Uterus (tissue), 3 donors: ENCODE measurements at regions not wholly inside any gene's neighbourhood (a gene's known extent, or its start where the extent isn't known, plus 50 kb on each side); places are given as distances from the start of the nearest gene placed in this dataset.

Experiments used
- DNase-seq, 2 donors: peaks; one replicate each; pipeline ENCODE4 v3.0.0-alpha.2; 2019 to 2020
- H3K27ac ChIP-seq, 2 donors: fragments of 200-600 bp; sonication (generic); 1 replicate in 1 of 2; 2 replicates in 1 of 2; pipeline ENCODE4 v1.5.1; 2016 to 2018
- H3K27me3 ChIP-seq, 2 donors: fragments of 200-600 bp; sonication (generic); one replicate each; pipeline ENCODE4 v1.5.1; 2018 to 2019; ENCODE audit warnings: control low read depth in 1 of 2
- H3K36me3 ChIP-seq, 2 donors: fragments of 200-600 bp; sonication (generic); one replicate each; pipeline ENCODE4 v1.5.1; 2019; ENCODE audit warnings: control low read depth in 1 of 2
- H3K4me1 ChIP-seq, 2 donors: fragments of 200-600 bp; sonication (generic); one replicate each; pipeline ENCODE4 v1.5.1; 2018 to 2019; ENCODE audit warnings: control low read depth in 1 of 2
- H3K4me3 ChIP-seq, 2 donors: fragments of 200-600 bp; sonication (generic); 1 replicate in 1 of 2; 2 replicates in 1 of 2; pipeline ENCODE4 v1.5.1; 2018 to 2019; ENCODE audit warnings: mild to moderate bottlenecking in 1 of 2
- H3K9me3 ChIP-seq, 2 donors: fragments of 200-600 bp; sonication (generic); one replicate each; pipeline ENCODE4 v1.5.1; 2019; ENCODE audit warnings: control low read depth in 1 of 2
- POLR2A ChIP-seq, 2 donors: fragments of 450-650 bp; IDR thresholded peaks; one replicate each; pipeline ENCODE4 v1.6.1; 2016; ENCODE audit warnings: antibody characterized with exemption in 2 of 2, mild to moderate bottlenecking in 1 of 2, moderate library complexity in 1 of 2
- intact Hi-C: fragments of 100-400 bp; cut with DNase I; formaldehyde crosslinking; loops from one replicate; pipeline ENCODE4 v1.15.1; 2023; ENCODE audit warnings: low total_unique reads
- TF ChIP-seq, protein P1 (sequence below), 4 experiments: fragments of 200-600 bp in 2 of 4; fragments of 450-650 bp in 2 of 4; sonication (generic) in 2 of 4; IDR thresholded peaks; one replicate each; pipeline ENCODE4 v1.5.1; 2016 to 2019; ENCODE audit warnings: antibody characterized with exemption in 4 of 4, mild to moderate bottlenecking in 2 of 4, moderate library complexity in 1 of 4
- donor health status: DM: yes; HTN: yes; CAD: no.

DNA sequence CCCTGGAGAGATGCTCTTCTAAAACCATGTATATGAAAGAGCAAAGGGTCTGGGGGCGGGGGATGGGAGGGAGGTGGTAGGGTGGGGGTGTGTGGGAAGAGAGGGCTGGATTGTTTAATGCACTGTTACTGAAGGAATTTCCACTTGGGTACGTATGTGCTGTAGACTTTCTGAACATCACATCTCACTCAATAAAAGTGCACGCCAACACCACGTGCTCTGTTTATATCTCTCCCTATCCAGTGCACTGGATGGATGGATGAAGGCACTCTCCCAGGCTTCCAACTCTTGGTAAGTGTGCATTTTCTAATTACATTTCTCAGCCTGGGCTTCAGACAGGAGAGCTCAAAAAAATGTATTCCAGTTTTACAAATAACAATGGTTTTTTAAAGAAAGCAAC lies 184.3 kb upstream of the SIX2 start:
- DNase-seq, result no peak
- intact Hi-C loops, result no loop called here
- Histone ChIP-seq H3K4me1 (no peaks in the 10 kb centered on the region), H3K4me3 (no peak overlapping the region), H3K36me3 (no peaks in the 10 kb centered on the region), H3K9me3 (no peaks in the 10 kb centered on the region), H3K27me3 (no peaks in the 10 kb centered on the region), H3K27ac (no peak overlapping the region)
- TF ChIP-seq POLR2A (IDR thresholded peaks at IDR 0.05), result no peak
- TF ChIP-seq, protein P1, sequence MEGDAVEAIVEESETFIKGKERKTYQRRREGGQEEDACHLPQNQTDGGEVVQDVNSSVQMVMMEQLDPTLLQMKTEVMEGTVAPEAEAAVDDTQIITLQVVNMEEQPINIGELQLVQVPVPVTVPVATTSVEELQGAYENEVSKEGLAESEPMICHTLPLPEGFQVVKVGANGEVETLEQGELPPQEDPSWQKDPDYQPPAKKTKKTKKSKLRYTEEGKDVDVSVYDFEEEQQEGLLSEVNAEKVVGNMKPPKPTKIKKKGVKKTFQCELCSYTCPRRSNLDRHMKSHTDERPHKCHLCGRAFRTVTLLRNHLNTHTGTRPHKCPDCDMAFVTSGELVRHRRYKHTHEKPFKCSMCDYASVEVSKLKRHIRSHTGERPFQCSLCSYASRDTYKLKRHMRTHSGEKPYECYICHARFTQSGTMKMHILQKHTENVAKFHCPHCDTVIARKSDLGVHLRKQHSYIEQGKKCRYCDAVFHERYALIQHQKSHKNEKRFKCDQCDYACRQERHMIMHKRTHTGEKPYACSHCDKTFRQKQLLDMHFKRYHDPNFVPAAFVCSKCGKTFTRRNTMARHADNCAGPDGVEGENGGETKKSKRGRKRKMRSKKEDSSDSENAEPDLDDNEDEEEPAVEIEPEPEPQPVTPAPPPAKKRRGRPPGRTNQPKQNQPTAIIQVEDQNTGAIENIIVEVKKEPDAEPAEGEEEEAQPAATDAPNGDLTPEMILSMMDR (IDR thresholded peaks at IDR 0.05), result no peak

DNA sequence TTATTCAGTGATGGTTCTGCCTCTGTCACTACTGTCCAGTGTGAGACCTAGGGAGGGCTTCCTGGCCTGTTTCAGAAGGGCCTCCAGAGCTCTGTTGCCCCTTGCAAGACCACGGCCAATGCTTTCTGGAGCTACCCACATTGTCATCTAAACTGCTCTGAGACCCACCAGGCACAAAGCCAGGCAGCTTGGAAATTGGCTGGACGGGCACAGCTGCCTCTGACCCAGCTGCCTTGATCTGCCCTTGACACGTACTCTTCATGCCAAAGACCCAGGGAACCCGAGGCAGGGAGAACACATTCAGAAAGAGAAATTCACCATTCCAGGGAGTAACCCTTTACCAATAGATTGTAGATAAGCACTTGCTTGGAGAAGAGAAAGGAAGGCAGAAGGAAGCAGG lies 183.7 kb upstream of the SIX2 start:
- TF ChIP-seq POLR2A (IDR thresholded peaks at IDR 0.05), result no peak
- TF ChIP-seq, protein P1 (IDR thresholded peaks at IDR 0.05), result no peak

DNA sequence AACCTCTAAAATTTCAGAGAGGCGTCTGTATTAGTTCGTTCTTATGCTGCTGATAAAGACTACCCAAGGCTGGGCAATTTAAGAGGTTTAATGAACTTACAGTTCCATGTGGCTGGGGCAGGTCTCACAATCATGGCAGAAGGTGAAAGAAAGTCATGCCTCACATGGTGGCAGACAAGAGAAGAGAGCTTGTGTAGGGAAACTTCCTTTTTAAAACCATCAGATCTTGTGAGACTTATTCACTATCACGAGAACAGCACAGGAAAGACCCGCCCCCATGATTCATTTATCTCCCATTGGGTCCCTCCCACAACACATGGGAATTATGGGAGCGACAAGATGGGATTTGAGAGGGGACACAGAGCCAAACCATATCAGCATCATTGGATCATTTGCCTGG lies 183.2 kb upstream of the SIX2 start:
- no peak for DNase-seq
- Histone ChIP-seq H3K4me1 (no peaks in the 10 kb centered on the region), H3K4me3 (no peak overlapping the region), H3K9me3 (no peaks in the 10 kb centered on the region), H3K27me3 (no peaks in the 10 kb centered on the region), H3K36me3 (no peaks in the 10 kb centered on the region), H3K27ac (no peak overlapping the region)
- intact Hi-C loops, result no loop called here
- no peak for TF ChIP-seq POLR2A (IDR thresholded peaks at IDR 0.05)
- TF ChIP-seq, protein P1 (IDR thresholded peaks at IDR 0.05), result no peak

More for the DNA sequence above, 183.7 kb upstream of the SIX2 start:
- DNase-seq, result no peak
- Histone ChIP-seq H3K4me3 (no peak overlapping the region), H3K9me3 (no peaks in the 10 kb centered on the region), H3K27ac (no peak overlapping the region), H3K4me1 (no peaks in the 10 kb centered on the region), H3K36me3 (no peaks in the 10 kb centered on the region), H3K27me3 (no peaks in the 10 kb centered on the region)
- intact Hi-C loops, result no loop called here

DNA sequence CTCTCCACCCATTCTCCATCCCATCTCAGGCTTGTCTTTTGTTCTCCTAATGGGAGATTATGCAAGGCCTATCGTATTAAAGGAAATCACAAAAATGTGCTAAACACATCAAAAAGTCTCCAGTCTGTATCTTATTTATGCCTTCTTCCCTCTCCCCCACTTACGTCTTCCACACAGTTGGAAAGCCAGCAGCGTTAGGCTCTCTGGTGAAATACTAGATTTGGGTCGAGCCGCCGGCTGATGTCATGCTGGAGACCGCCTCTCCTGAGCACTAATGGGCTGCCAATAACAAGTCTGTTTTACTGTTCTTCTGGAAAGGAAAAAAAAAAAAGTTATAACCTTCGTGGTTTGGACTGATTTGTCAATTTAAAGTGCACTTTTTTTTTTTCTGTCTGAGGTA lies 182.7 kb upstream of the SIX2 start:
- H3K27ac ChIP-seq, result no peak overlapping the region
- H3K4me1 ChIP-seq, result no peaks in the 10 kb centered on the region
- DNase-seq, result peak; percentile 35 to 70
- TF ChIP-seq POLR2A (IDR thresholded peaks at IDR 0.05), result no peak
- TF ChIP-seq, protein P1 (IDR thresholded peaks at IDR 0.05), result no peak
- H3K9me3 ChIP-seq, result no peaks in the 10 kb centered on the region
- no peak overlapping the region for H3K4me3 ChIP-seq
- no peaks in the 10 kb centered on the region for H3K36me3 ChIP-seq
- no peaks in the 10 kb centered on the region for H3K27me3 ChIP-seq
- intact Hi-C loops, result no loop called here

DNA sequence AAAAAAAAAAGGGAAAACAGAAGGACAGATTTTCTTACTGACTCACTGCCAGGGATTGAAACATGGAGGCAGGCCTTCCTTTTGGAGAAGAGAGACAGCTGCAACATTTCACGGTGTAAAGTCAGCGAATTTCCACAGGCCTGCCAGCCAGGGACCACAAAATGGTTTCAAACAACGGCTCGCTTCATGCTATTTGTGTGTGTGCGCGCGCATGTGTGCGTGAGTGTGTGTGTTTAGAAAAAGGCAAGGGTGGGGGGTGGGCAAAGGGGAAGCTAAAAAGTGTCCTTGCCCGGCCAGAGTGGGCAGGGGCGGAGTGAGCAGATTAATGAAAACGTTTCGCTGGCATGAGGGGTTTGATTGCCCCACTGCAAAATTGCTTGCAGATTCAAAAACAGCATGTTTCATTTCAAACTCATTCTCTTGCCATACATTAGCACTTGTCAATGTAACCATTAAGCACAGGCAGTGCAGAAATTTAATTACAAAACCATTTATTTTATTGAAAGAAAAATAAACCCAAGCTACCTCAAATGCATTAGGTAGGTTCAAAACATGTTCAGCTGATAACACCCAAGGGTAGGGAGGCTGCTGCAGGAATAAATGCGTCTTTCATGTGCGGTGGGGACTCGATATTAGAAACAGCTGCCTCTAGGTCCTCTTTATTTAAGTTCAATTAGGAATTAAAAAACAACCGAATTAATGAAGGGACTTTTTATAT lies 182.1 kb upstream of the SIX2 start:
- DNase-seq, result no peak
- Histone ChIP-seq H3K9me3 (no peaks in the 10 kb centered on the region), H3K27me3 (no peaks in the 10 kb centered on the region), H3K27ac (no peak overlapping the region), H3K4me1 (no peaks in the 10 kb centered on the region), H3K4me3 (no peak overlapping the region), H3K36me3 (no peaks in the 10 kb centered on the region)
- TF ChIP-seq POLR2A (IDR thresholded peaks at IDR 0.05), result no peak
- TF ChIP-seq, protein P1 (IDR thresholded peaks at IDR 0.05), result no peak
- intact Hi-C loops, result no loop called here
